Dermis microvascular lymphatic vessel endothelial cell (primary cell): ENCODE measurements at regions not wholly inside any gene's neighbourhood (a gene's known extent, or its start where the extent isn't known, plus 50 kb on each side); places are given as distances from the start of the nearest gene placed in this dataset.
"Not testable (repeated sequence)": the region's sequence is repeated elsewhere in the genome, so short reads cannot be mapped to it uniquely, and the experiment has no call there.

Experiments used
- DNase-seq, 2 donors: peaks; one replicate each; pipeline versions ENCODE4 v3.0.0 to v3.0.0-alpha.2; 2010; ENCODE audit warnings: low read depth in 2 of 2

DNA sequence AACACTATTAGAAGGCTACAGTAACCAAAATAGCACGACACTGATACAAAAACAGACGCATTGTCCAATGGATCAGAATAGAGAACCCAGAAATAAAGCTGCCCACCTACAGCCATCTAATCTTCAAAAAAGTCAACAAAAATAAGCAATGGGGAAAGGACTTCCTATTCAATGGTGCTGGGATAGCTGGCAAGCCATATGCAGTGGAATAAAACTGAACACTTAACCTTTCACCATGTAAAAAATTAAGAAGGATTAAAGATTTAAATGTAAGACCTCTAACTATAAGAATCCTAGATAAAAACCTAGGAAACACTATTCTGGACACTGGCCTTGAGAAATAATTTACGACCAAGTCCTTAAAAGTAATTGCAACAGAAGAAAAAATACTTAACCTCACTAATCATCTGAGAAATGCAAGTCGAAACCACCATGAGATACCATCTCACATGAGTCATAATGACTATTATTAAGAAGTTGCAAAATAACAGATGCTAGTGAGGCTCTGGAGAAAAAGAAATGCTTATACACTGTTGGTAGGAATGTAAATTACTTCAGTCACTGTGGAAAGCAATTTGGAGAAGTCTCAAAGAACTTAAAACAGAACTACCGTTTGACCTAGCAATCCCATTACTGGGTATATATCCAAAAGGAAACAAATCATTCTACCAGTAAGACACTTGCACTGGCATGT is 203.3 kb upstream of the CDH9 start:
- no peak for DNase-seq

DNA sequence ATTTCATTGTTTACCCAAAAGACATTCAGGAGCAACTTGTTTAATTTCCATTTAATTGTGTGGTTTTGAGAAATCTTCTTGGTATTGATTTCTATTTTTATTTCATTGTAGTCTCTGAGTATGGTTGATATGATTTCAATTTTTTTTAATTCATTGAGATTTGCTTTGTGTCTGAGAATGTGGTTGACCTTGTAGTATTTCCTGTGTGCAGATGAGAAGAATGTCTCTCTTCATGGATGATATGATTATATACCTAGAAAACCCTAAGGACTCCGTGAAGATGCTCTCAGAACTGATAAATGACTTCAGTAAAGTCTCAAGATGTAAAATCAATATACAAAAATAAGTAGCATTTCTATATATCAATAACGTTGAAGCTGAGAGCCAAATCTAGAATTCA is 202.4 kb upstream of the CDH9 start:
- DNase-seq = no peak

DNA sequence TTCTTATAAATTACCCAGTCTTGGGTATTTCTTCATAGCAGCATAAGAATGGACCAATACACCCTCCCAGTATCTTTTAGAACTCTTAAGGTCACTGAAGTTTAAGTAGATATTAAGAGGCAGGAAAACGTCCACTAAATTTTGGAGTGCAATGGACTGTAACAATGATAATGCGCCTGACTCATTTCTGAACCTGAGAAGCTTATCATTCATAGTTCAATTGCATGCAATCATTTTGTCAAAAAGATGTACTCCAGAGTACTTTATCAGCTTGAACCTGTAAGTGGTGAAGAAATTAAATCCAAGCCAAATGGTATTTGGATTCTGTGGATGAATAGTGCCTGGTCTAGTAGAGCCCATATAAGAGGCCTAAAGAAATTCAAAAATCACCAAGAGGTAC is 196.5 kb upstream of the CDH9 start:
- no peak for DNase-seq

DNA sequence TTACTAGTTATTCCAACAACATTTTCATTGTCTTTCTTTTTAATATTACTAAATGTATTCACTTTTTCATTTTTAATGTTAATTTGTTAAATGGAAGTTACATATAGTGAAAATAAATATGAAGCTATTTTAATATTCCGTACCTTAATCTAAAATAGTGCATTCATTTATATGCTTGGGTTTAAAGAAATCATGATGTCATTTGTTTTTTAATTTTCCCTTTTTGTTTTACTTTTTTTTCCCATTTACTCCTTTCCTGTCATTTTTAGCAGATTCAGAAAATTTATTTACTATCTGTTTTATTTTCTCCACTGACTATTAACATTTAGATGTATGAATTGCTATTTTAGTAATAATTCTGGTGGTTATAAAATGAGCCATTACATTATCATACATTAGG is 183.0 kb upstream of the CDH9 start:
- DNase-seq = no peak

DNA sequence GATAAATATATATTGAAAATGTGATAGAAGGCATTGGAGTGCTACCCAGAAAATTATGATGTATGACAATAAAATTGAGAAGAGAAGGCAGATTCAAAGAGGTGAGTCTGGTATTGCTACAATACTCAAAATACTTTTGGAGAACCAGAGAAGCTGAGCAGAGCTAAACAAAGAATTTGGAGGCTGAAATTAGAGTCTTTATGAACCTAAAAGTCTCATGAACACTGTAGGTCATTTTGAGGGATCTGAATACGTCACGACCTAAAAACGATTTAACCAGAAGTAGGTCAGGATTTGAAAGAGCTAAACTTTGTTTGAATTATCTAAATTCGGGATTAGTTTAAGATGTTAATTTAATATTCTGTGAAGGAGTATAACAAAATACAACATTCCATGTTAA is 182.4 kb upstream of the CDH9 start:
- DNase-seq = no peak

DNA sequence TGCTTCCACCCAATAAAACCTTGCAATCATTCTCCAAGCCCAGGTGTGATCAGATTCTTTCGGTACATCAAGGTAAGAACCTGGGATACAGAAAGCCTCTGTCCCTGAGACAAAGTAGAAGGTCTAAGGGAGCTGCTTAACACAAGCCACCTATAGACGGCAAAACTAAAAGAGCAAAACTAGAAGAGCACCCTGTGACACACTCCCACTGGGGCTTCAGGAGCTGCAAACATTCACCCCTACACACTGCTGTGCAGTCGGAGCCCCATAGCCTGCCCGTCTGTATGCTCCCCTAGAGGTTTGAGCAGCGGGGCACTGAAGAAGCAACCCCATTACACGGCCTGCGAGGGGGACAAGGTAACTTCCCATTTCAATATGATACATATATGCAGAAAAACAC is 179.6 kb upstream of the CDH9 start:
- DNase-seq = no peak

DNA sequence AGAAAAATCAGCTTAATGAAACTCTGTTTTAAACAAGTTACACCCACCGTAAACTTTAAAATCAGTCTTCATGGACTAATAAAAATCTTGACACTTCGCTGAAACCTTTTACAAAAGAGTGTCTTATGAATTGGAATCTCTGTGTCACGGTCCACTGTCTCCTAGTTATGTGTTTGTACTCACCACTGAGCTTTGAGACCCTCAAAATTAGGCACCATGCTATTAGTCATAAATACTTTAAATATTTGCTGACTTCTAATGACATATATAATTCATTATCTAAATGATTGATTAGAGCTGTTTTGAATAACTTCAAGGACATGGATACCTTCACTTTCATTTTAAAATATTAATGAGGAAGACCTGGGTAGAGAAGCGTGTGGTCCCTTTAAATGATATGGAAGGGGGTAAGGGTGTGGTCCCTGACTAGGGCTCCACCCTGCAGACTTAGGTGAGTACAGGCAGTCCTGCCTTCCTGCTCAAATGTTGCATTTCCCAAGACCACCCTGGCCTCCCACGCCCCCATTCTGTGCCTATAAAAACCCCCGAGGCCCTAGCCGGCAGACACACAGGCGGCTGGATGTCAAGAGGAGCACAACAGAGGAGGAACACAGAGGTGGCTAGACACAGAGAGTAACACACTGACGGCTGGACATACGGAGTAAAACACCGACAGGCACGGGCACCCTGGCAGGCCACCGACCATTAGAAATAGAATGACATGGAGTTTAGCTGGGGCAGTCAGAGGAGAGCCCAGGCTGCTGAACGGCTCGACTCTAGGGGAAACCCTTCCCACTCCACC is 179.0 kb upstream of the CDH9 start:
- no peak for DNase-seq

DNA sequence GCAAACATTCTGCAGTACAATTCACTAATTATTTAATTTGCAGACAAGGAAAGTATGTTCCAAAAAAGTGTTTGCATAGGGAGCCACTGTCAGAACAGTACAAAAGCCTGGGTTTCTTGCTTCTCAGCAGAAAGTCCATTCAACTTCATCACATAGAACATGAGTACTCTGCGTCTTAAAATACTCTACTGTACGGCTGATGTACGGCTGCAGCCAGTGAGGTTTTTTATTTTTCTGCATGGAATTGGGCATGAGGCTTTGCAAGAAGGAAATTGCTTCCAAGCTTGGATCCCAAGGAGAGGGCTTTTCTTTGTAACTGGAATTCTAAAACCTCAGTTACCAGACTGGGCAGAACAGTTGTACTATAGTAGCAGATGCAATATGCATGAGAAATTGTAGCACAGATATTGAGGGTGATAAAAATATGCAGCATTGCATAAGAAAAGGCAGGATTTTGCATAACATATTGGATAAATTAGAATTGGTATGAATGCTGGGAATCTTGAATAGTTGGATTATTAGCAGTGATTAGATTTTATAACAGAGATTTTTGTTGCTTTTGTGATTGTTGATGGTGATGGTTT is 178.1 kb upstream of the CDH9 start:
- DNase-seq = no peak

DNA sequence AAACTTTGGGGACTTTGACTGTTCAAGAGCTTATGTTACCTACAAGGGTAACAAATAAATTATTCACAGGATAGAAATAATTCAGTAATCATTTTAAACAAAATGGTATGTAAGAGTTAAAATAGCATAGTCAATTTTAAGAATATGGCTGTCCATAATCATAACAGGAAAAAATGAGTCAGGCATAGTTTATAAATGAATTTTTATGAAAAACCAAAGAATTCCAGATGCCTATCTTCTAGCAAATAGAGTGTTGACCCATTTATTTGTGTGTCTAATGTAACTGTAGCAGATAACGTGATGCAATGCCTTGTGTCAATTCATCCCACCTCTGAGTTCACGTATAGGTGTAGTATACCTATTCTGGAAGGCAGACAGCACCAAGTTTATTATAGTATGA is 169.7 kb upstream of the CDH9 start:
- DNase-seq = no peak

DNA sequence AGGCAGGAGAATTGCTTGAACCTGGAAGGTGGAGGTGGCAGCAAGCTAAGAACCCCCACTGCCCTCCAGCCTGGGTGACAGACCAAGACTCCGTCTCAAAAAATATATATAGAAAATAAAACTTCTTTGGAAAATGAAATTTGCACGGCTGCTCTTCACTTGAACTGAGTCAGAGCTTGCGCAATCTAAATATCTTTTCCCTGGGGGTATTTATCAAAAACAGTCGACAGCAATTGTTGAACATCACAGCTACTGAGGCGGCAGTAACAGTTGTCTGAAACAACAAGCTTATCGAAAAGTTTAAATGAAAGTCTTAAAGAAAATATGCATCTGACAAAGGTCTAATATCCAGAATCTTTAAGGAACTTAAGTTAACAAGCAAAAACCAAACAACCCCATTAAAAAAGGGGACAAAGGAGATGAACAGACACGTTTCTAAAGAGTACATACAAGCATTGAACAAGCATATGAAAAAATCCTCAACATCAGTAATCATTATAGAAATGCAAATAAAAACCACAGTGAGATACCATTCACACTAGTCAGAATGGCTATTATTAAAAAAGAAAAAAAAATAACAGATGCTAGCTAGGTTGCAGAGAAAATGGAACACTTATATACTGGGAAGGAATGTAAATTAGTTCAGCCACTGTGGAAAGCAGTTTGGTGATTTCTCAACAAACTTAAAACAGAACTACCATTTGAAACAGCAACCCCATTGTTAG is 153.6 kb upstream of the CDH9 start:
- no peak for DNase-seq

DNA sequence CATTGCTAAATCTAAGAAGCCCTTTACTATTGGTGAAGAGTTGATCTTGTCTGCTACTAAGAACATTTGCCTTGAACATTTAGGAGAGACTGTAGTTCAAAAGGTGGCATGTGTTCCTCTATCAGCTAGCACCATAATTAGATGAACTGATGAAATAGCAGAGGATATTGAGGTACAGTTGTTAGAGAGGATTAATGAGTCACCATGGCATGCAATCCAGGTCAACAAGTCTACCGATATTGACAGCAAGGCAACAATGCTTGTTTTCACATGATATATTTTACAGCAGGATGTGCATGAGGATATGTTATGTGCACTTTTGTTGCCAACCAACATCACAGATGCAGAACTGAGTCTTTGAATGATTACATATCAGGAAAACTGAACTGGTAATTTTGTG is 134.3 kb upstream of the CDH9 start:
- no peak for DNase-seq

DNA sequence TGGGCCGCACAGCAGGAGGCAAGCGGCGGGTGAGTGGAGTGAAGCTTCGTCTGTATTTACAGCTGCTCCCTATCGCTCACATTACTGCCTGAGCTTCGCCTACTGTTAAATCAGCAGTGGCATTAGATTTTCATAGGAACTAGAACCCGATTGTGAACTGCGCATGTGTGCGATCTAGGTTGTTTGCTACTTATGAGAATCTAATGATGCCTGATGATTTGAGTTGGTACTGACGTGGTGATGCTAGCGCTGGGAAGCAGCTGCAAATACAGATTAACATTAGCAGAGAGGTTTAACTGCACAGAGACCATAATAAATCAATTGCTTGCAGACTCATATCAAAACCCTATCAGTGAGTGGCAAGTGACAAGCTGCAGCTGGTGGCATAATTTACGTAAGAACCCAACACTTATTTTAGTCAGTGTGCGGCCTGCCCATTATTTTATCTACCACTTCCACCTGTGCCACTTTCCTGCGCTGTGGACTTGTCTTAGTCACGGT is 133.4 kb upstream of the CDH9 start:
- DNase-seq = no peak

DNA sequence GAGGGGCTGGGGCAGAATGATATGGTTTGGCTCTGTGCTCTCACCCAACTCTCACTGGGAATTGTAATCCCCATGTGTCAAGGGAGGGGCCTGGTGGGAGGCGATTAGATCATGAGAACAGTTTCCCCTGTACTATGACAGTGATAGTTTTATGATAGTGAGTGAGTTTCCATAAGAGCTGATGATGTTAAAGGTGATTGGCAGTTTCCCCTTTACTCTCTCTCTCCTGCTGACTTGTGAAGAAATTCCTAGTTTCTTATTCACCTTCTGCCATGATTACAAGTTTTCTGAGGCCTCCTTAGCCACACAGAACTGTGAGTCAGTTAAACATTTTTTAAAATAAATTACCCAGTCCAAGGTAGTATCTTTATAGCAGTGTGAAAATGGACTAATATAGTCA is 120.4 kb upstream of the CDH9 start:
- DNase-seq = no peak

DNA sequence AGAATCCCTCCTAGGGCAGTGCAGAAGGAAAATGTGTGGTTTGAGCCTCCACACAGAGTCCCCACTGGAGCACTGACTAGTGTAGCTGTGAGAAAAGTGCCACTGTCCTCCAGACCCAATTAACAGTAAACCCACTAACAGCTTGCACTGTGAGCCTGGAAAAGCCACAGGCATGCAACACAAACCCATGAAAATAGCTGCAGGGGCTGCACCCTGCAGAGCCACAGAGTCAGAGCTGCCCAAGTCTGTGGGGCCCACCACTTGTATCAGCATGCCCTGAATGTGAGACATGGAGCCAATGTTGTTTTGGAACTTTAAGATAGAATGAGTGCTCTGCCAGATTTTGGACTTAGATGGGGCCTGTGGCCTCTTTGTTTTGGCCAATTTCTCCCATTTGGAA is 119.8 kb upstream of the CDH9 start:
- no peak for DNase-seq

DNA sequence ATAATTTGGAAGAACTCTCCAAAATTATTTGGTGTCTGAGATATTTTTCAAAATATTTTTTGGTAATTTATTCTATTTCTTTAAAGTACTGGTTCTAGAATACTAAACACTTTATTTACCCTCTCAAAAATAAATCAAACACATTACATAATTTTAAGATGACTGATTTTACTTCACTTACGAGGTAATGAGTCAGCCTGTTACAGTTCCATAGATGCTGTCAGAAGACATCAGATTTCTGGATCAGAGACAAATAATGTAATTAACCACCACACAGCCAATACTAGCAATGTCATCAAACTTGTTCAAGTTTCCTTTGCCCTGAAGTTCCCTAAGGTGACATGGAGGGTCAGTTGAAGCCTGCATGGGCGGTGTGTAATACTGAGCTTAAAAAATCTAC is 106.1 kb upstream of the CDH9 start:
- DNase-seq = no peak

DNA sequence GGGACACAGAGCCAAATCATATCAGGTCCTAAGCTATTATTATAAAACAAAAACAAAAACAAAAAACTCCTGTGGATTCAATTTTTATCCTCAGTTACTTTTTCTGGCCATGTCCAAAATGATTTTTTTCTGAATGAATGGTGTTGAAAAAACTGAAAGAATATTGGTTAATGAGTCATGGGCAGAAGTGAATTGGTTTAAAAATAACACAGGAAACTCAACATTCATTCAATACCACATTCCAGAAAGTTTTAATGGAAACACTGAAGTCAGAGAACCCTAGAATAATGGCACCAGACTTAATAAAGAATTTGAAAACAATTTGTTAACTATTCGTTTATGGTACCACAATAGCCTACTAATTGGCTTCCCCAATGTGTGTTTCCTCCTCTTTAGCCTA is 102.4 kb upstream of the CDH9 start:
- DNase-seq = no peak

DNA sequence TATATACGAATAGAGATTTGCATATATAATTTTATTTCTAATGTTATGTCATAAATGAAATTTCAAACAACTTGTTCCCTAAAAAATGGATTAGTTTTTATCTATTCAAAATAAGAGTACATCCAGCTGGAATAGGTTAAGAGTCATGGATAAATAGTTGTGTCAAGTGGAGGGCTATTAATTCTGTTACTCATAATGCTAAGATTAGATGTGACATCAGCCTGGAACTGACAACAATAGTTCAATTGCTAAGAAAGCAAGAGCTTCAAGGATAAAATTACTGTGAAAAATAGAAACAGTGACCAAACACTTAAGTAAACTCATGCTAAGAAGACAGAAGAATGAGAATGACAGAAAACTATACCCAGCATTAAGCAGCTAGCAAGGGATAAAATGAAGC is 92.2 kb upstream of the CDH9 start:
- no peak for DNase-seq

DNA sequence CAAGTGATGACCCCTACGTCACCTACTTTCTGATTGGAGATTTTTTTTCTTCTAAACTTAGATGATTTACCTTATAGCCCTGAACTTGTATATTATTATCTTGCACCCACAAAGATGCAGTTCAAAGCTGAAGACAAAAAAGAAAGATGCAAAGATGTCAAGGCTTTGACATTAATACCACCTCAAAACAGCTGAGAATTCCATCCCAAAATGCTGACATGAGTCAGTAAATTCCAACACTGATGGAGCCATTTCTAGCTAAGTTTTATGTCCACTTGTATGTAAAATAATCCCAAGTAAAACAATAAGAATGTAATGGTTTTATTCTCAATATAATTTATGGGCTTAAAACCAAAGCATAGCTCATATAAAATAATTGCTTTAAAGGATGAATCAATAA is 91.5 kb upstream of the CDH9 start:
- DNase-seq = no peak

DNA sequence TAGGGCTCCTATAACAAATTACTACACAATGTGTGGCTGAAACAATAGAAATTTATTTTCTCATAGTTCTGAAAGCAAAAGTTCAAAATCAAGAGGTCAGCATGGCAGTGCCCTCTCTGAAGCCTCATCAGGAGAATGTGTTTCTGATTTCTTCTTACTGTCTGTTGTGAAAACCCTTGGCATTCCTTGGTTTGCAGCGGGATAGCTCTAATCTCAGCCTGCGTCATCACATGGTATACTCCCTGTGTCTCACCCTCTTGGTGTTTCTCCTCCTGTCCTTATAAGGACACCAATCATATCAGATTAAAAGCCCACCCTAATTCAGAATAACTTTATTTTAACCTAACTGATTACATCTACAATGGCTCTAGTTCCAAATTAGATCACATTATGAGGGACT is 87.5 kb upstream of the CDH9 start:
- no peak for DNase-seq

DNA sequence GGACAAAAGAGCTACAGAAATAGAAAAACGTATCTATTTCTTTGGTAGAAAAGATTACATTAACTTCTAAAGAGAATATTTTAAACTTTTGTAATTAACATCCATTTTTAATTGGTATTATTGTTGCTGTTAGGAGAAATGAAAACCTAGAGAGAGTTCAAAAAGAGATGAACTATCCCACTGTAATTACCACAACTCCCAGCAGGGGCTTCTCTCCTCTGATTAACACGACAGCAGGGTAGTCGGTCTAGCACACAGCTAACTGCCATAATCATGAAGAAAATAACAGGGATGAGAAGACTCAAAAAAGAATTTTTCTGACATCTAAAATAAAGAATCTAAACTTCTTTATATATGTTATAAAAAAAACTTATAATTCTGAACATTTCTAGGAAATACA is 86.2 kb upstream of the CDH9 start:
- DNase-seq = no peak

DNA sequence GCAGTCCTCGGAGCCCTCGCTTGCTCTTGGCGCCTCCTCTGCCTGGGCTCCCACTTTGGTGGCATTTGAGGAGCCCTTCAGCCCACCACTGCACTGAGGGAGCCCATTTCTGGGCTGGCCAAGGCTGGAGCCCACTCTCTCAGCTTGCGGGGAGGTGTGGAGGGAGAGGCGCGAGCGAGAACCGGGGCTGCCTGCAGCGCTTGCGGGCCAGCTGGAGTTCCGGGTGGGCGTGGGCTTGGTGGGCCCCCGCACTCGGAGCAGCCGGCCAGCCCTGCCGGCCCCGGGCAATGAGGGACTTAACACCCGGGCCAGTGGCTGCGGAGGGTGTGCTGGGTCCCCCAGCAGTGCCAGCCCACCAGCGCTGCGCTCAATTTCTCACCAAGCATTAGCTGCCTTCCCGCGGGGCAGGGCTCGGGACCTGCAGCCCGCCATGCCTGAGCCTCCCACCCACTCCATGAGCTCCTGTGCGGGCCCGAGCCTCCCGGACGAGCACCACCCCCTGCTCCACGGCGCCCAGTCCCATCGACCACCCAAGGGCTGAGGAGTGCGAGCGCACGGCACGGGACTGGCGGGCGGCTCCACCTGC is 81.4 kb upstream of the CDH9 start:
- not testable (repeated sequence) for DNase-seq

DNA sequence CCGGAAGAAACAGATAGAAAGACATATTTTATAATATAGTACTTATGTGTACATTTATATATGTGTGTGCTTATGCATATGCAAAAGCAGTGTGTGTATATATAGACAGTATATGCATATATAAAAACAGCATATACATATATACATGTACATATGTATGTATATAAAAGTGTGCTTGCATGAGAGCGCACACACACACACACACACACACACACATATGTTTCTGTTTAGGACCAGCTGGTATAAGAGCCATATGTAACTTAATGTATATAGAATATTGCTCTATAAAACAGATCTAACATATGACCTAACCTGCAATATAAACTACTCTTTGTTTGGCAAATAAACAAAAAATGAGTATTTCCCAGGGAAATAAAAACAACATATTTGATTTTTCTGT is 65.1 kb upstream of the CDH9 start:
- DNase-seq = no peak
